NCI-H187 (cell line): ENCODE measurements at regions not wholly inside any gene's neighbourhood (a gene's known extent, or its start where the extent isn't known, plus 50 kb on each side); places are given as distances from the start of the nearest gene placed in this dataset.
A peak's percentile ranks its signal among the peaks of the same experiment; 100 is the strongest.
"Not testable (repeated sequence)": the region's sequence is repeated elsewhere in the genome, so short reads cannot be mapped to it uniquely, and the experiment has no call there.

Experiments used
- DNase-seq, 2 experiments: peaks; one replicate each; lab custom pipeline; 2025; lab: John Stamatoyannopoulos, UW

- no peak for DNase-seq
Measured at GRCh38 chr7:47190462-47190861, 391.4 kb downstream of the TNS3 start.

- DNase-seq, result no peak
Measured at GRCh38 chr7:47188653-47189315, 393.1 kb downstream of the TNS3 start.

- no peak for DNase-seq
Measured at GRCh38 chr7:47188136-47188535, 393.8 kb downstream of the TNS3 start.

- DNase-seq, result no peak
Measured at GRCh38 chr7:47186316-47186715, 395.6 kb downstream of the TNS3 start.

- DNase-seq, result no peak
Measured at GRCh38 chr7:47185839-47186238, 396.1 kb downstream of the TNS3 start.

GRCh38 chr7:47185170-47185569 lies 396.7 kb downstream of the TNS3 start:
- no peak for DNase-seq

GRCh38 chr7:47183862-47184590 lies 397.9 kb downstream of the TNS3 start:
- DNase-seq, result no peak

GRCh38 chr7:47181746-47182361 lies 400.1 kb downstream of the TNS3 start:
- no peak for DNase-seq

GRCh38 chr7:47180516-47180826 lies 401.4 kb downstream of the TNS3 start:
- DNase-seq, result no peak

GRCh38 chr7:47179812-47180515 lies 401.9 kb downstream of the TNS3 start:
- peak in 1 of 2 experiments; percentile 1 for DNase-seq

GRCh38 chr7:47172602-47173539 lies 409.0 kb downstream of the TNS3 start:
- DNase-seq, result not testable (repeated sequence)

GRCh38 chr7:47170516-47170915 lies 411.4 kb downstream of the TNS3 start:
- DNase-seq, result no peak

GRCh38 chr7:47154791-47155190 lies 427.1 kb downstream of the TNS3 start:
- DNase-seq, result no peak

GRCh38 chr7:47153576-47153975 lies 428.3 kb downstream of the TNS3 start:
- no peak for DNase-seq

GRCh38 chr7:47153058-47153457 lies 428.9 kb downstream of the TNS3 start:
- DNase-seq, result no peak

GRCh38 chr7:47152307-47152706 lies 429.6 kb downstream of the TNS3 start:
- DNase-seq, result no peak

GRCh38 chr7:47150497-47151260 lies 431.2 kb downstream of the TNS3 start:
- DNase-seq, result no peak

GRCh38 chr7:47149971-47150370 lies 431.9 kb downstream of the TNS3 start:
- DNase-seq, result no peak

GRCh38 chr7:47149208-47149839 lies 432.6 kb downstream of the TNS3 start:
- DNase-seq, result no peak

- no peak for DNase-seq
Measured at GRCh38 chr7:47148536-47149207, 433.2 kb downstream of the TNS3 start.
